ENCODE measurements at regions not wholly inside any gene's neighbourhood (a gene's known extent, or its start where the extent isn't known, plus 50 kb on each side); places are given as distances from the start of the nearest gene placed in this dataset.

DNA sequence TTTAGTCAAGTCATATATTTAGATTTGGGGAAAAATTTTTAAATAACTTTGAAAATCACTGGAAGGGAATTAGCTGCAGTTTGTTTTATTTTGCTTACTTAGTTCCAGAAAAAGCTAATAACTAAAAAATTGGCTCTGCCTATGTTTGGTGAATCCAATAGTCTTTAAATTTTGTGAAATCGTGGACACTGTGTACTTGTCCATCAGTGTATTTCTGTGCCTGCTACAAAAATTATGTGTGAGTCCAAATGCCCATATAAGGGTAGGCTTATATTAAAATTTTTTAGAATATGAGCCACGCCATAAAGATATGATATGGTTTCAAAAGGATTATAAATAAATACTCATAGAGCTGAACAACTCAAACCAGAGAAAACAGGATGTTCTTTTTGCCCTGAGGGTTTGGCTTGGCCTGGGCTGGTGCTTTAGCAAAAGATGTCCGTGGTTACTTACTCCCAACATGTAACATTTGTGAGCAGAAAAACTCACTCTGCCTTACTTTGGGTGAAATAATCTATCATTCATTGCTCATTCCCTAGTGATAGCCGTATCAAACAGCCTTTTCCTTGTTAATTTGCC lies 133.2 kb upstream of the PRLR start:
- Histone ChIP-seq H4K20me1 (ENCODE audit: insufficient read depth, low read depth, low read length) (no peaks in the 10 kb centered on the region), H3K9ac (ENCODE audit: low read length) (no peak overlapping the region), H3K4me3 (ENCODE audit: low read length) (no peak overlapping the region), H3K27me3 (ENCODE audit: low read length) (no peaks in the 10 kb centered on the region), H3K9me2 (replicated peaks; ENCODE audit: insufficient read depth, low read length) (no peaks in the 10 kb centered on the region), H3K27ac (ENCODE audit: low read length) (no peak overlapping the region), H2AFZ (ENCODE audit: low read length) (no peak overlapping the region), H3K9me3 (ENCODE audit: low read length) (no peaks in the 10 kb centered on the region), H3K4me2 (ENCODE audit: low read depth, low read length, poor library complexity, severe bottlenecking) (no peak overlapping the region), H3K36me3 (ENCODE audit: insufficient read depth, low read length) (no peaks in the 10 kb centered on the region), H3K79me2 (ENCODE audit: low read length) (no peaks in the 10 kb centered on the region), H3K4me1 (ENCODE audit: low read length) (no peaks in the 10 kb centered on the region)
- no peak for DNase-seq

DNA sequence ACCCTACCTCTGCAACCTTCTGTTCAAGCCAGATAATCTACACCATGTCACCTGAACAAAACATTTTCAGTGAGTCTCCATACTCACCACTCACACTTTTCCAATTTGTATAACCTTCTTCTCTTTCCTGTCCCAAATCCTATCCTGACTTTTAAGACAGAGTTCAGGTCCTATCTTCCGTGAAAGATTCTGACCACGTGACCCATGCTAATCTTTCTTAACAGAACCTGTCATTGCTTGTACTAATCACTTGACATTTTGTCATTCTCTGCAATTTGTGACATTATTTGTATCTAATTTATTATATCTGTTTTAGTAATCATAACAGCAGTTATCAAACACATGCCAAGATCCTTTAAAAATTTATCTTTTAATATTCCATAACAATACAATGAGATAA lies 132.5 kb upstream of the PRLR start:
- no peaks in the 10 kb centered on the region for H3K4me1 ChIP-seq (ENCODE audit: low read length)
- H2AFZ ChIP-seq (ENCODE audit: low read length): no peak overlapping the region
- H3K36me3 ChIP-seq (ENCODE audit: insufficient read depth, low read length): no peaks in the 10 kb centered on the region
- no peak for DNase-seq
- H3K9me2 ChIP-seq (replicated peaks; ENCODE audit: insufficient read depth, low read length): no peaks in the 10 kb centered on the region
- no peaks in the 10 kb centered on the region for H3K9me3 ChIP-seq (ENCODE audit: low read length)
- no peak overlapping the region for H3K9ac ChIP-seq (ENCODE audit: low read length)
- no peaks in the 10 kb centered on the region for H3K79me2 ChIP-seq (ENCODE audit: low read length)
- H3K4me3 ChIP-seq (ENCODE audit: low read length): no peak overlapping the region
- no peaks in the 10 kb centered on the region for H4K20me1 ChIP-seq (ENCODE audit: insufficient read depth, low read depth, low read length)
- H3K27ac ChIP-seq (ENCODE audit: low read length): no peak overlapping the region
- H3K4me2 ChIP-seq (ENCODE audit: low read depth, low read length, poor library complexity, severe bottlenecking): no peak overlapping the region
- H3K27me3 ChIP-seq (ENCODE audit: low read length): no peaks in the 10 kb centered on the region

- H3K9me3 ChIP-seq (ENCODE audit: low read length): no peaks in the 10 kb centered on the region
- no peak for DNase-seq
Observed at GRCh38 chr5:35360671-35361070, 130.4 kb upstream of the PRLR start.

DNA sequence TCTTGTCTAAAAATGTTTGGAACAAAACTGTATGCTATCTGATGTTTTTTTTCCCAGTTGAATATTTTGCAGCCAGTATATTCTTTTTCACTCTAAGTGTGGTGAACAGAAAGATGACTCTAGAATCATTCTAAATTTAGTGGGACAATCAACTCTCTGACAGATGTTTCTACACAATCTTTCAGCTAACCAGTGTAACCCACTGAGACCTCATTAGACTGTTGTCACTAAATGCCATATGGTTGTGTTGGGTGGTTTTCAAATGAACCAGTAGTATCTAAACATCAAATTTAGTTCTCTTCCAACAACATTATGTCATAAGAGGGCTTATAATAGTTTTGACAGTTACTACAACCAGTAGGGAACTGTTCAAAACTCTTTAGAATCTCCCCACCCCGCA lies 129.6 kb upstream of the PRLR start:
- H3K4me3 ChIP-seq (ENCODE audit: low read length): no peak overlapping the region
- H3K9me2 ChIP-seq (replicated peaks; ENCODE audit: insufficient read depth, low read length): no peaks in the 10 kb centered on the region
- H3K27ac ChIP-seq (ENCODE audit: low read length): no peak overlapping the region
- no peaks in the 10 kb centered on the region for H4K20me1 ChIP-seq (ENCODE audit: insufficient read depth, low read depth, low read length)
- no peaks in the 10 kb centered on the region for H3K27me3 ChIP-seq (ENCODE audit: low read length)
- H3K9me3 ChIP-seq (ENCODE audit: low read length): no peaks in the 10 kb centered on the region
- H3K9ac ChIP-seq (ENCODE audit: low read length): no peak overlapping the region
- no peak overlapping the region for H3K4me2 ChIP-seq (ENCODE audit: low read depth, low read length, poor library complexity, severe bottlenecking)
- H3K36me3 ChIP-seq (ENCODE audit: insufficient read depth, low read length): no peaks in the 10 kb centered on the region
- H3K79me2 ChIP-seq (ENCODE audit: low read length): no peaks in the 10 kb centered on the region
- DNase-seq: no peak
- no peaks in the 10 kb centered on the region for H3K4me1 ChIP-seq (ENCODE audit: low read length)
- no peak overlapping the region for H2AFZ ChIP-seq (ENCODE audit: low read length)

More at GRCh38 chr5:35360671-35361070, 130.4 kb upstream of the PRLR start:
- Histone ChIP-seq H3K27ac (ENCODE audit: low read length) (no peak overlapping the region), H3K9me2 (replicated peaks; ENCODE audit: insufficient read depth, low read length) (no peaks in the 10 kb centered on the region), H3K9ac (ENCODE audit: low read length) (no peak overlapping the region), H3K4me1 (ENCODE audit: low read length) (no peaks in the 10 kb centered on the region), H3K4me3 (ENCODE audit: low read length) (no peak overlapping the region), H3K27me3 (ENCODE audit: low read length) (no peaks in the 10 kb centered on the region), H2AFZ (ENCODE audit: low read length) (no peak overlapping the region), H3K36me3 (ENCODE audit: insufficient read depth, low read length) (no peaks in the 10 kb centered on the region), H4K20me1 (ENCODE audit: insufficient read depth, low read depth, low read length) (no peaks in the 10 kb centered on the region), H3K79me2 (ENCODE audit: low read length) (no peaks in the 10 kb centered on the region), H3K4me2 (ENCODE audit: low read depth, low read length, poor library complexity, severe bottlenecking) (no peak overlapping the region)

GRCh38 chr5:35357973-35358372 lies 127.7 kb upstream of the PRLR start:
- Histone ChIP-seq H3K4me1 (ENCODE audit: low read length) (no peaks in the 10 kb centered on the region), H3K27ac (ENCODE audit: low read length) (no peak overlapping the region), H2AFZ (ENCODE audit: low read length) (no peak overlapping the region), H3K4me3 (ENCODE audit: low read length) (no peak overlapping the region), H3K27me3 (ENCODE audit: low read length) (no peaks in the 10 kb centered on the region), H3K79me2 (ENCODE audit: low read length) (no peaks in the 10 kb centered on the region), H3K36me3 (ENCODE audit: insufficient read depth, low read length) (no peaks in the 10 kb centered on the region), H4K20me1 (ENCODE audit: insufficient read depth, low read depth, low read length) (no peaks in the 10 kb centered on the region), H3K9me3 (ENCODE audit: low read length) (no peaks in the 10 kb centered on the region), H3K9me2 (replicated peaks; ENCODE audit: insufficient read depth, low read length) (no peaks in the 10 kb centered on the region), H3K4me2 (ENCODE audit: low read depth, low read length, poor library complexity, severe bottlenecking) (no peak overlapping the region), H3K9ac (ENCODE audit: low read length) (no peak overlapping the region)
- no peak for DNase-seq

GRCh38 chr5:35356725-35357124 lies 126.4 kb upstream of the PRLR start:
- Histone ChIP-seq H2AFZ (ENCODE audit: low read length) (no peak overlapping the region), H3K9ac (ENCODE audit: low read length) (no peak overlapping the region), H3K27ac (ENCODE audit: low read length) (no peak overlapping the region)

DNA sequence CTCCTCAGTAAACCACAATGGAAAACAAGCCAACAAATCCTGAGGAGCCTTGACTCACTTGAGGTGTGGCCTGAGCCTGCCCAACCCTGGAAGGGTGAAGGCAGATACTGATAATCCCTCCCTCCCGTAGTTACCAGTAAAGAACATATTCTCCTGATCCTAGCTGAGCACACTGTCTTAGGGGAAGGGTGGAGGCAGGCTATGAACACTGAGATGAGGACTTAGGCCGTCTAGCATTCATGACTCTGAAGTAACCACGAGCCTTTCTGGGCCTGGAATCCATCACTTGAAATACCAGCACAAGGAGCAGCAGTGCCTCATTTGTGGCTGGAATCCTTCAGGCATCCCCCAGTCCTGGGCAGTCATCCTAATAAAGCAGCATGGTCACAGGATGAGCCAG lies 124.5 kb upstream of the PRLR start:
- DNase-seq: no peak
- no peaks in the 10 kb centered on the region for H3K4me1 ChIP-seq (ENCODE audit: low read length)
- H3K79me2 ChIP-seq (ENCODE audit: low read length): no peaks in the 10 kb centered on the region
- H3K36me3 ChIP-seq (ENCODE audit: insufficient read depth, low read length): no peaks in the 10 kb centered on the region
- no peaks in the 10 kb centered on the region for H3K9me2 ChIP-seq (replicated peaks; ENCODE audit: insufficient read depth, low read length)
- no peaks in the 10 kb centered on the region for H3K9me3 ChIP-seq (ENCODE audit: low read length)
- H2AFZ ChIP-seq (ENCODE audit: low read length): no peak overlapping the region
- H3K4me2 ChIP-seq (ENCODE audit: low read depth, low read length, poor library complexity, severe bottlenecking): no peak overlapping the region
- no peak overlapping the region for H3K9ac ChIP-seq (ENCODE audit: low read length)
- H3K27me3 ChIP-seq (ENCODE audit: low read length): no peaks in the 10 kb centered on the region
- H3K27ac ChIP-seq (ENCODE audit: low read length): no peak overlapping the region
- H3K4me3 ChIP-seq (ENCODE audit: low read length): no peak overlapping the region
- H4K20me1 ChIP-seq (ENCODE audit: insufficient read depth, low read depth, low read length): no peaks in the 10 kb centered on the region

More at GRCh38 chr5:35356725-35357124, 126.4 kb upstream of the PRLR start:
- no peaks in the 10 kb centered on the region for H3K36me3 ChIP-seq (ENCODE audit: insufficient read depth, low read length)
- H4K20me1 ChIP-seq (ENCODE audit: insufficient read depth, low read depth, low read length): no peaks in the 10 kb centered on the region
- no peaks in the 10 kb centered on the region for H3K9me2 ChIP-seq (replicated peaks; ENCODE audit: insufficient read depth, low read length)
- no peak overlapping the region for H3K4me2 ChIP-seq (ENCODE audit: low read depth, low read length, poor library complexity, severe bottlenecking)
- no peaks in the 10 kb centered on the region for H3K27me3 ChIP-seq (ENCODE audit: low read length)
- no peaks in the 10 kb centered on the region for H3K79me2 ChIP-seq (ENCODE audit: low read length)
- no peak overlapping the region for H3K4me3 ChIP-seq (ENCODE audit: low read length)
- H3K9me3 ChIP-seq (ENCODE audit: low read length): no peaks in the 10 kb centered on the region
- H3K4me1 ChIP-seq (ENCODE audit: low read length): no peaks in the 10 kb centered on the region
- no peak for DNase-seq

GRCh38 chr5:35345222-35345621 lies 114.9 kb upstream of the PRLR start:
- H3K4me1 ChIP-seq (ENCODE audit: low read length): no peaks in the 10 kb centered on the region
- no peak for DNase-seq
- no peaks in the 10 kb centered on the region for H3K9me3 ChIP-seq (ENCODE audit: low read length)
- H4K20me1 ChIP-seq (ENCODE audit: insufficient read depth, low read depth, low read length): no peaks in the 10 kb centered on the region
- no peak overlapping the region for H3K27ac ChIP-seq (ENCODE audit: low read length)
- no peaks in the 10 kb centered on the region for H3K27me3 ChIP-seq (ENCODE audit: low read length)
- H3K9me2 ChIP-seq (replicated peaks; ENCODE audit: insufficient read depth, low read length): no peaks in the 10 kb centered on the region
- no peak overlapping the region for H3K9ac ChIP-seq (ENCODE audit: low read length)
- no peak overlapping the region for H3K4me3 ChIP-seq (ENCODE audit: low read length)
- H3K79me2 ChIP-seq (ENCODE audit: low read length): no peaks in the 10 kb centered on the region
- H3K36me3 ChIP-seq (ENCODE audit: insufficient read depth, low read length): no peaks in the 10 kb centered on the region
- no peak overlapping the region for H3K4me2 ChIP-seq (ENCODE audit: low read depth, low read length, poor library complexity, severe bottlenecking)
- H2AFZ ChIP-seq (ENCODE audit: low read length): no peak overlapping the region

DNA sequence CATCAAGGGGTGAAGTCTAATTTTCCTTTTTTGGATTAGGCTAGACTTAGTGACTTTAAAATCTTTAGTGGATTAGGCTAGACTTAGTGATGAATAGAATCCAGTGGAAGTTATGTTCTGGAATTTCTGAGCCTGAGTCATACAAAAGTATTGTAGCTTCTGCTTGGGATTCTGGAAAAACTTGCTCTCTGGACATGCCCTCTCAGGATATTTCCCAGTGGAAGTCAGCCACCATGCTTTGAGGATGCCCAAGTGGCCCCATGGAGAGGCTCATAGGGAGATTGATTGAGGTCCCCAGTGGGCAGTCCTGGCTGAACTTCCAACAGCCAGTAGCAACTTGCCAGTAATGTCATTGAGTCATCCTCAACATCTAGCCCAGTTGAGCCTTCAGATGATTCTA lies 112.4 kb upstream of the PRLR start:
- H3K9me3 ChIP-seq (ENCODE audit: low read length): no peaks in the 10 kb centered on the region
- no peaks in the 10 kb centered on the region for H3K9me2 ChIP-seq (replicated peaks; ENCODE audit: insufficient read depth, low read length)
- H3K36me3 ChIP-seq (ENCODE audit: insufficient read depth, low read length): no peaks in the 10 kb centered on the region
- no peak overlapping the region for H3K9ac ChIP-seq (ENCODE audit: low read length)
- H4K20me1 ChIP-seq (ENCODE audit: insufficient read depth, low read depth, low read length): no peaks in the 10 kb centered on the region
- no peaks in the 10 kb centered on the region for H3K27me3 ChIP-seq (ENCODE audit: low read length)
- no peak for DNase-seq
- H3K79me2 ChIP-seq (ENCODE audit: low read length): no peaks in the 10 kb centered on the region
- H3K4me3 ChIP-seq (ENCODE audit: low read length): no peak overlapping the region
- H3K27ac ChIP-seq (ENCODE audit: low read length): no peak overlapping the region
- H3K4me1 ChIP-seq (ENCODE audit: low read length): no peaks in the 10 kb centered on the region
- no peak overlapping the region for H3K4me2 ChIP-seq (ENCODE audit: low read depth, low read length, poor library complexity, severe bottlenecking)
- H2AFZ ChIP-seq (ENCODE audit: low read length): no peak overlapping the region

All from Karpas-422 (cell line).